HL-60 (cell line): ENCODE measurements at regions not wholly inside any gene's neighbourhood (a gene's known extent, or its start where the extent isn't known, plus 50 kb on each side); places are given as distances from the start of the nearest gene placed in this dataset.

Source experiments
- CTCF ChIP-seq: IDR thresholded peaks from one replicate; pipeline ENCODE4 v1.5.1; 2011; ENCODE audit warnings: low read length, control low read depth, inconsistent platforms; ENCODE audit not compliant: insufficient read depth
- GABPA ChIP-seq: IDR thresholded peaks from 2 replicates; pipeline ENCODE4 v1.6.1; 2012; ENCODE audit warnings: low read depth
- POLR2AphosphoS5 ChIP-seq: IDR thresholded peaks from 2 replicates; pipeline ENCODE4 v1.6.1; 2012; ENCODE audit warnings: low read depth
- SPI1 ChIP-seq: IDR thresholded peaks from 2 replicates; pipeline ENCODE4 v1.6.1; 2012; ENCODE audit warnings: low read depth, mild to moderate bottlenecking, borderline replicate concordance
- TF ChIP-seq, protein P1 (sequence below): IDR thresholded peaks from 2 replicates; pipeline ENCODE4 v1.6.1; 2012; ENCODE audit warnings: low read depth; ENCODE audit not compliant: insufficient replicate concordance

GRCh38 chr12:46602474-46602873, 223.3 kb downstream of the SLC38A4 start:
- TF ChIP-seq POLR2AphosphoS5 (no peak), CTCF (no peak), GABPA (no peak), SPI1 (no peak)
- TF ChIP-seq, protein P1, sequence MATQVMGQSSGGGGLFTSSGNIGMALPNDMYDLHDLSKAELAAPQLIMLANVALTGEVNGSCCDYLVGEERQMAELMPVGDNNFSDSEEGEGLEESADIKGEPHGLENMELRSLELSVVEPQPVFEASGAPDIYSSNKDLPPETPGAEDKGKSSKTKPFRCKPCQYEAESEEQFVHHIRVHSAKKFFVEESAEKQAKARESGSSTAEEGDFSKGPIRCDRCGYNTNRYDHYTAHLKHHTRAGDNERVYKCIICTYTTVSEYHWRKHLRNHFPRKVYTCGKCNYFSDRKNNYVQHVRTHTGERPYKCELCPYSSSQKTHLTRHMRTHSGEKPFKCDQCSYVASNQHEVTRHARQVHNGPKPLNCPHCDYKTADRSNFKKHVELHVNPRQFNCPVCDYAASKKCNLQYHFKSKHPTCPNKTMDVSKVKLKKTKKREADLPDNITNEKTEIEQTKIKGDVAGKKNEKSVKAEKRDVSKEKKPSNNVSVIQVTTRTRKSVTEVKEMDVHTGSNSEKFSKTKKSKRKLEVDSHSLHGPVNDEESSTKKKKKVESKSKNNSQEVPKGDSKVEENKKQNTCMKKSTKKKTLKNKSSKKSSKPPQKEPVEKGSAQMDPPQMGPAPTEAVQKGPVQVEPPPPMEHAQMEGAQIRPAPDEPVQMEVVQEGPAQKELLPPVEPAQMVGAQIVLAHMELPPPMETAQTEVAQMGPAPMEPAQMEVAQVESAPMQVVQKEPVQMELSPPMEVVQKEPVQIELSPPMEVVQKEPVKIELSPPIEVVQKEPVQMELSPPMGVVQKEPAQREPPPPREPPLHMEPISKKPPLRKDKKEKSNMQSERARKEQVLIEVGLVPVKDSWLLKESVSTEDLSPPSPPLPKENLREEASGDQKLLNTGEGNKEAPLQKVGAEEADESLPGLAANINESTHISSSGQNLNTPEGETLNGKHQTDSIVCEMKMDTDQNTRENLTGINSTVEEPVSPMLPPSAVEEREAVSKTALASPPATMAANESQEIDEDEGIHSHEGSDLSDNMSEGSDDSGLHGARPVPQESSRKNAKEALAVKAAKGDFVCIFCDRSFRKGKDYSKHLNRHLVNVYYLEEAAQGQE, result no peak
